Activated CD8-positive, alpha-beta memory T cell treated with anti-CD3 and anti-CD28 coated beads for 36 hours (primary cell): ENCODE measurements at regions not wholly inside any gene's neighbourhood (a gene's known extent, or its start where the extent isn't known, plus 50 kb on each side); places are given as distances from the start of the nearest gene placed in this dataset.

Experiments
- CTCF ChIA-PET: fragments of 350-600 bp; sonication (Branson Sonifier 250); formaldehyde crosslinking; loops from one replicate; lab custom pipeline; 2021; ENCODE audit warnings: antibody characterized with exemption; lab: Charles Lee
- POLR2A ChIA-PET: fragments of 350-600 bp; sonication (Branson Sonifier 250); formaldehyde crosslinking; loops from one replicate; lab custom pipeline; 2021; ENCODE audit warnings: antibody characterized with exemption; lab: Charles Lee

DNA sequence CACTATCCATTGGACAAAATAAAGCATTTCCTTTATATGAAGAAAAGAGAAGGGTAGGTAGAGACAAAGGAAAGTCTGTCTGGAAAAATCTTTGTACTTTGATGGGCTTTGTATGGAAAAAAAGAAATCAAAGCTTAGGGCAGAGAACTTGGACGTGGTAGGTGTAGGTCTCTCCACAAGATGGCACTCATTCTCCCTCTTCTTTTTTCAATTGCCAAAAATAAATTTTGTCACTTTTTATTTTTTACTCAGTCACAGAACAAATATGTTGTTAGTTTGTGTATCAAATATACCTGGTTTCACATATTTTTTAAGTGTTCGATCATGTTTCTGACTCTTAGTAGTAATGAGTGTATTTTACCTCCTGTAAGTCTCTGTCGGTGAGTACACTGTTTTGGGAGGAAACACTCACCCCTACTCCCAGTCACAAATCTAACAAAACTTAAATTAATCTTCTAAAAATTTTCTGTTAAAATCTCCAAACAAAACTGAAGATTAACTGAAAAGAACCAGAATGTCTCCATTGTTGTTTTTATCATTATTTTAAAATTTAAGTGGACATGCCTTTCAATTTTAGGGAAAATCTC lies 415.8 kb upstream of the GOLIM4 start:
- CTCF ChIA-PET = no interaction called here
- POLR2A ChIA-PET = no interaction called here

DNA sequence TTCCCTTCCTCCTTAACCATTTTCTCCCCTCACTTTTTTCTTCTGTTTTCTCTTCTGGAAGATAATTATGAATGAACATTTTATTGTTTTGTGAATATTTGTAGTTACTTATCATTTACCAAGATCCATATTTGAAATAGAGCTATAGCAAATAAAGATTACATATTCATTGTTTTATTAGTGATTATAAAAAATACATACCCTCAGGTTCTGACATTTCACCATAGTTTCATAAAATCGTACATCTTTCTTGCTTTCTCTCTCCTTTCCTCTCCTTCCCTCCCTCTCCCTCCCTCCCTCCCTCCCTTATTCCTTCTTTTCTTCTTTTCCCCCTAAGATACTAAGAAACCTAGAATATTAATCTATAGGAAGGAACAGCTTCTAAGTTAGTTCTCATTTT lies 410.9 kb upstream of the GOLIM4 start:
- POLR2A ChIA-PET = no interaction called here
- CTCF ChIA-PET = no interaction called here

- CTCF ChIA-PET = no interaction called here
- POLR2A ChIA-PET = no interaction called here
These were observed 405.8 kb upstream of the GOLIM4 start for GRCh38 chr3:168501570-168501969.

DNA sequence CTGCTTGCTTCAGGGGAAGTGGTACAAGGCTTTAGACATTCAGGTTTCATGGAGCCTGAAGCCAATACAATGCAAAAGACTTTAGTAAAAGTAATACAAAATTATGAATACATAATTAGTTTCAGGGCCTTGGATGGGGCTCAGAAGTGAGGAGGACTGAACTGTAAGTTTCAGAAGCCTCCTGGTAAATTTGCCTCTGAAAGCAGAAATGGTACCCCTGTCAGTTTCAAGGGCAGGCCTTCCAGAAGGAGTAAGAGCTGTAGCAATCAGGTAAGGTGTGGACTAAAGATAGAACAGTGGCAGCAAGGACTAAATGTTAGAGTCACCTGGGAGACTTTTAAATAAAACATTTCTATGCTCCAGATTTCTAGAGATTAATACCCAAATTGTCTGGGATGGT lies 402.5 kb upstream of the GOLIM4 start:
- CTCF ChIA-PET = no interaction called here
- POLR2A ChIA-PET = no interaction called here

DNA sequence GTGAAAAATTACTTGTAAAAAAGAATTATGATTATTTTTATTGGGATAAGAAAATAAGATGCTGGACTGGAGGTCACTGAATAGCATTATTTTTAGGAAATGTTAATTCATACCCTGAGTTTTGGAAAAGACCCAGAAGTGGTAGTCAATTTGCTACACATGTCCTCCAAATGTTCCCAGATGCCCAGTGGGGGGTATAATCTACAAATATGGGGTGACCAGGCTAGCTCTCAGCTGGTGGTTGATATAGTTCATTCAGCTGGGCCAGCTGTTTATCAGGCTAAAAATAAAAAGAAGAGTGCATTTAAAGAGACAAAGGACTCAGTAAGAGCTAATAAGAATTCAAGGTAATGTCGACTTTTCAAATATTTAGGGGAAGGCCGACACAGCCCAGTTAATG lies 402.0 kb upstream of the GOLIM4 start:
- CTCF ChIA-PET = no interaction called here
- POLR2A ChIA-PET = no interaction called here

DNA sequence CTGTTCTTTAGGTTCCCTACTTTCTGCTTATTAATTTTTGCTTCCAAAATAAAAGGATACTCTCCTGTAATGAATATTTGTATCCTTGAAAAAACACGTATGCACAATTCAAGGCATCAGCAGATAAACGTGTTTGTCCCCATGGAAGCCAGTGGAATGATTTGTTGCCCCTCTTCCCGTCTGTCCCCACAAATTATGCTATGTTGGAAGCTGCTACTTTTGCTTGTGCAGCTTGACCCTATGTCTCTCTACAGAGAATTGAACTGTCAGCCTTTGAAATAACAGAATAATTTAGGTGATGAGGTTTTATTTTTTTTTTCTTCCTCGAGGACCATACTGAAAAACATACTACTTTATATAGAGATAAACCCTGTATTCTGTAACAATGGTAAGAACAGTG lies 401.5 kb upstream of the GOLIM4 start:
- ChIA-PET CTCF (no interaction called here), POLR2A (no interaction called here)

GRCh38 chr3:168495932-168496331 lies 400.2 kb upstream of the GOLIM4 start:
- ChIA-PET POLR2A (no interaction called here), CTCF (interaction anchor here (0.6 kb wide), 1 partner anchor 284 kb away, joined by 5 read pairs; no protein-coding TSS in a partner anchor)

- ChIA-PET POLR2A (no interaction called here), CTCF (interaction anchor here (0.6 kb wide), 1 partner anchor 284 kb away, joined by 5 read pairs; no protein-coding TSS in a partner anchor)
These were observed 399.5 kb upstream of the GOLIM4 start for GRCh38 chr3:168495270-168495669.

- CTCF ChIA-PET = no interaction called here
- POLR2A ChIA-PET = no interaction called here
These were observed 397.9 kb upstream of the GOLIM4 start for GRCh38 chr3:168493412-168494205.

DNA sequence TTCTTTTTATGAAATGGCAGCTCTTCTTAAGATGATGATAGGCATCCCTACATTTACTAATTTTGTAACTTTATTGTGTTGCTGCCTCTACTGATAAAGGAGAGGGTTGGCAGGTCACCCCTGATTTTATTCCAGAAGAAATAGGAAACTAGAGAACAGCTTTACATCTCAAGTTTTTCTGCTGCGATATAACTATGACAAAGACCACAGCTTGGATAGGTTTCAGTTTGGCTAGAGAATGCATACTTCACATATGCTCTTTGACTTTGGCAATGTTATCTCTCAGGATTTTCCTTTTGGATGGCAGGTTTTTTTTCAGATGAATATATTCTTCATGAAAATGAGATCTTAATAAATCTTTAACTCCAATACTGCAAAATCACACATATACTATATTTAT lies 395.3 kb upstream of the GOLIM4 start:
- CTCF ChIA-PET = no interaction called here
- POLR2A ChIA-PET = no interaction called here

GRCh38 chr3:168489301-168489700 lies 393.6 kb upstream of the GOLIM4 start:
- CTCF ChIA-PET = no interaction called here
- POLR2A ChIA-PET = no interaction called here

- ChIA-PET CTCF (no interaction called here), POLR2A (no interaction called here)
These were observed 390.2 kb upstream of the GOLIM4 start for GRCh38 chr3:168485936-168486335.

GRCh38 chr3:168476360-168476980 lies 380.7 kb upstream of the GOLIM4 start:
- CTCF ChIA-PET = no interaction called here
- POLR2A ChIA-PET = no interaction called here

DNA sequence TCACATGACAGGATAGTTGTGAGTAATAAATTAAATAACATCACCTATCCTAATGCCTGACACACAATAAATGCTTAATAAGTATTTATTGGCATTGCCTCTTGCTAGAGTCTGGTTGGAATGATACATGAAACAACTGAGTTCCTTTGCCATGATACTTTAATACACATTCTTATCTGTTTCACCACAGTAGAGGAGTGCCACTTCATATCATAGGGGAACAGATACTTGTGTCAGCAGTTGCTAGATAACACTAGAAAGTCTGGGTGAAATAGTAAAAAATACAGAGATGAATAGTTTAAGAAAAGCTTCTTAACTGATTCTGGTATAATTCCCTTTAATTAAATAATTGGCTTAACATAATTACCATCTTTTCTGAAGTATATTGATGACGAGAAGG lies 380.0 kb upstream of the GOLIM4 start:
- ChIA-PET POLR2A (no interaction called here), CTCF (no interaction called here)

DNA sequence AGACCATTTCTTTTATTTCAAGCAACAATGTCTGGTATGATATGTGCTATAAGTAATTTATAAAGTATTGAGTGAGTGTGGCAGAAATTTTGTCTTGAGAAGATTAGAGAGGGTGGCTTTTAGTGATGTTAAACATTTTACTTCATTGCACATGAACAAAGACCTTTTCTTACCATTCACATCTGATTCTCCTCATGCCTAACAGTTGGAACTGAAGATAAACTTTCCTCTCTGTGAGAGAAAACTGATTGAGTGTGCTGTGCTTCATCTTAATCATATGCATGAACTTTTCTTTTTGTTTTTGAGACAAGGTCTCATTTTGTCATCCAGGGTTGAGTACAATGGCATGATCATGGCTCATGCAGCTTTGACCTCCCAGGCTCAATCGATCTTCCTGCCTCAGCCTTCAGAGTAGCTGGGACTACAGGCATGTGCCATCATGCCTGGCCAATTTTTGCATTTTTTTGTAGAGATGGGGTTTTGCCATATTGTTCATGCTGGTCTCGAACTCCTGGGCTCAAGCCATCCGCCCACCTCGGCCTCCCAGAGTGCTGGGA lies 377.7 kb upstream of the GOLIM4 start:
- ChIA-PET CTCF (no interaction called here), POLR2A (no interaction called here)

DNA sequence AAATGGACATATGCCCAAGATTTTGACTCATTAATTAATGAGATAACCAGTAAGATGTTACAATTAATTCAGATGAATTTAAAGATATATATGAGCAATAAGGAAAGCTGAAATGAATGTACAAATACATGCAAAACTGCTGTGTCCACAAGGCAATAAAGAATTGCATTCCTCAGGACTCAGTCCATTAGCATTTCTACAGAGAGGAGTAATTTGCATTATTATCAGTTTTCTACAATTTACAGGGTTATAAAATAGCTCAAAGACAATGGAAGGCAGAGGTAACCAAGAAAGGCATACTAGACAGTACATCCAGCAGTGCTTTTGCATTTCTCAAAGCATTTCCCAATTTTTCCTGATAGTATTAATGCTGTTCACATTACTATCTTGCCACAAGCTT lies 377.1 kb upstream of the GOLIM4 start:
- POLR2A ChIA-PET = no interaction called here
- CTCF ChIA-PET = no interaction called here

DNA sequence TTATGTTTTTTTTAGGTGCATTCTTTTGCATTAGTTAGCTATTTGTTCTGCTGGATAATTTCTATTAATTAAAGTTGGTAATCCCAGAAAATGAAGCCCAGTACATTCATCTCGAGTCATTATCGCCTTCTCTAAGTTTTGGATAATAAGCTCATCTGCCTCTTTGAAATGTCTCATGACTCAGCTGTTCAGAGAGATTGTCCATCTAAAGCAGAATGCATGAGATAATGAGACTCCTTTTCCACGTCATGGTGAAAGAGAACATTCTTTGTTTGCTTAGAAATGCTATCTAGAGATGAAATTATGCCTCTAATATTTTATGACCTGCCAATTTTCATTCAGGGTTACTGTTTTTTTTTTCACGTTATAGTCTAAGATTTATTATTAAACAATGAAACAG lies 374.7 kb upstream of the GOLIM4 start:
- CTCF ChIA-PET = no interaction called here
- POLR2A ChIA-PET = no interaction called here

DNA sequence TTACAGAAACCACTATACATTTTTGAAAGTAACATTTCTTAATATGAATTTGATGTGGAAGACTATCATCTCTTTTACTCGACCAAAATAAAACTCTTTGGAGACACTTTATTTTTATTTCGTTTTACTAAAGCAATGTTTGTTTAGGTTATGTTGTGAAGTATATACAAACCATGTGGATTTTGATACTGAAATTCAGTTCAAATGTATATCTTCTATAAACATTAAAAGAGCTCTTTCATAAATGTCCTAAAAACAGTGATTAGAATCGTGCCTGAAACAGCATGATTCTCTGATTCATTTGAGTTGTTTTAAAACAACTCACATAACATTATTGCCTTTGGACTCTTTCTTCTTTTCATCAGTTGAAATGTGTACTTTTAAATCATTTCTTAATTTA lies 373.7 kb upstream of the GOLIM4 start:
- POLR2A ChIA-PET = no interaction called here
- CTCF ChIA-PET = no interaction called here

- CTCF ChIA-PET = no interaction called here
- POLR2A ChIA-PET = no interaction called here
These were observed 371.5 kb upstream of the GOLIM4 start for GRCh38 chr3:168467115-168467714.

DNA sequence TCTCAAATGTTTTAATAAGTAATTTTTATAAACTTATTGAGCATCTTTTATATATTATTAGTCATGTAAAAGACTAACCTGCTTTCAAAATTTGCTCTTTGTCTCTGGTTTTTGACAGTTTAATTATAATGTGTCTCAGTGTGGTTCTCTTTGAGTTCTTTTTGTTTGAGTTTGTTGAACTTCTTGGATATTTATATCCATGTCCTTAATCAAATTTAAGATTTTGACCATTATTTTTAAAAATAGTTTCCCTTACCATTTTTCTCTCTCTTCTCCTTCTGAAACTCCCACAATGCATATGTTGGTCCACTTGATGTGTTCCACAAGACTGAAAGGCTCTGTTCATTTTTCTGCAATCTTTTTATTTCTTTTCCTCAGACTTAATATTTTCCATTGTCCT lies 366.1 kb upstream of the GOLIM4 start:
- ChIA-PET POLR2A (no interaction called here), CTCF (no interaction called here)
